GM12874 (cell line): ENCODE measurements at regions not wholly inside any gene's neighbourhood (a gene's known extent, or its start where the extent isn't known, plus 50 kb on each side); places are given as distances from the start of the nearest gene placed in this dataset.

ENCODE experiments used
- CTCF ChIP-seq: IDR thresholded peaks from 2 replicates; pipeline ENCODE4 v1.5.1; 2011; ENCODE audit warnings: low read depth, mild to moderate bottlenecking, control low read depth, low read length, moderate library complexity; ENCODE audit not compliant: insufficient read depth

- TF ChIP-seq CTCF, result no peak
These were observed 144.9 kb upstream of the HAAO start for GRCh38 chr2:42937171-42937875.

- TF ChIP-seq CTCF, result no peak
These were observed 143.6 kb upstream of the HAAO start for GRCh38 chr2:42935692-42936671.

- TF ChIP-seq CTCF, result no peak
These were observed 142.3 kb upstream of the HAAO start for GRCh38 chr2:42934580-42935186.

GRCh38 chr2:42933824-42934254 lies 141.5 kb upstream of the HAAO start:
- no peak for TF ChIP-seq CTCF

- TF ChIP-seq CTCF, result no peak
These were observed 140.1 kb upstream of the HAAO start for GRCh38 chr2:42932271-42933151.

GRCh38 chr2:42931818-42932195 lies 139.4 kb upstream of the HAAO start:
- TF ChIP-seq CTCF, result no peak
